GM21423 (cell line): ENCODE measurements at regions not wholly inside any gene's neighbourhood (a gene's known extent, or its start where the extent isn't known, plus 50 kb on each side); places are given as distances from the start of the nearest gene placed in this dataset.

Experiments used
- ATAC-seq: cut with Tn5 transposase; IDR thresholded peaks from one replicate; pipeline ENCODE4 v1.9.1; 2021; ENCODE audit warnings: mild to moderate bottlenecking, moderate library complexity; ENCODE audit not compliant: unreplicated experiment

DNA sequence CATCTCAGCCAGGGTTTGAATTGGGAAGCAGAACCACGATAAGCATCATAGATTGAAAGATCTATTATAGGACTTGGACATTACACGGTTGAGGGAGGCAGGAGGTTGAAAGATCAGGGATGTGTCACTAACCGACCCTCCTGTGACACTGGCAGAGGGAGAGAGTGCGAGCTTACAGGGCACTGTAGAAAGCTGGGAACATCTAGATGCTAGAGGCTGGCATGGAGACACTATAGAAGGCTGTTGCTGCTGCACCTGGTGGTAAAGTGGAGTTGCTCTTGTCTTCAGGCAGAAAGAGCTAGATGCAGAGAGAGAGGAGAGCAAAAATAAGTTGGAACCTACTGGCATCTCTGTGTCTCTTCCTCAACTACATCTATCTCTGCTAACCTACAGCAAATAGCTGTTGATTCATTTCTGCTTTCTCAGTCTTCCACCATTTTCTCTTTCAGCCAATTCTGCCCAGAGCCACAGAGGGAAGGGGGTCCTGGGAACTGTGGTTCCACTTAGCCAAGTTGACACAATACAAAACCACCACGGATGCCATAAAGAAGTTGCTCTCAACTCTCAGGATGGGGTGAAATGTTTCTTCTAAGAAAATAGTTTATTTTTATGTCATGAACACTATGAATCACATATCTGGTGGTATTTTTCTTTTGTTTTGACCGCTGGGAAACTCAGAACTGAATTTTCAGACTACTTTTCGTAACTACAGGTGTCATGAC is 155.9 kb downstream of the ZNF281 start:
- ATAC-seq, result no peak

GRCh38 chr1:200252531-200252930 is 157.3 kb downstream of the ZNF281 start:
- ATAC-seq, result no peak

- ATAC-seq, result no peak
Measured at GRCh38 chr1:200250469-200250868, 159.4 kb downstream of the ZNF281 start.

DNA sequence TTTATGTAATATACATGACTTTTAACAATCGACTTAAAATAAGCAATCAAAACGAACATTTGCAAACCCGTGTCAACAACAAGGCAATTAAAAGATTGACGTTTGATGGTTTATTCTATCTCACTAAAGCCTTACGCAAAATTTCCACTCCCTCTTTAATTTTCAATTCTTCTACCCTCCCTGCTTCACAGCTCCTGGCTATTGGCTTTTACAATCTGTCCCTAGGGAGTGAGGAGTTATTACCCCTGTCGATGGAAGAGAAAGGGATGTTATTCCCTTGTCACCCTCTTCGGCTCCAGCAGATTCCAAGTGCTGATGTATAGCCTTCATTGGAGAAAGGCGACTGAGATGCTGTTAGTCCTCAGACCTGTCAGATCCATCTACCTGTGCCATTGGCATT is 161.3 kb downstream of the ZNF281 start:
- ATAC-seq, result no peak

DNA sequence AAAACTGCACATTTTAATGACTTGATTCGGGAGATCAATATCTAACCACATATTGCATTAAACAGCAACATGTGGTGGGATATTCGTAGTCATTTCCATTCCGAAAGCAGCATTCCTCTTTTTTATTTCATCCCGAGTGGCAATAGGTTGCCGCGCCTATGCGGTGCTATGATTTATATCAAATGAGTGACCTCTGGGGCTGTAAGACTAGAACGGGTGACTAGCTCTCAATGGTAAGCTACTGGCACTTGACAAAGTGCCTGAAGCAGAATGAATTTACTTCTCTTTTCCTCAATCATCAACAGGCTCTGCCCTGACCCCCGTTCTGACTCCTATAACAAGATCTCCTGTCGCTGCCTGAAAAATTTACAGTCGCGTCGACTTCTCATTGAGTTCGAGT is 162.3 kb downstream of the ZNF281 start:
- ATAC-seq, result no peak

DNA sequence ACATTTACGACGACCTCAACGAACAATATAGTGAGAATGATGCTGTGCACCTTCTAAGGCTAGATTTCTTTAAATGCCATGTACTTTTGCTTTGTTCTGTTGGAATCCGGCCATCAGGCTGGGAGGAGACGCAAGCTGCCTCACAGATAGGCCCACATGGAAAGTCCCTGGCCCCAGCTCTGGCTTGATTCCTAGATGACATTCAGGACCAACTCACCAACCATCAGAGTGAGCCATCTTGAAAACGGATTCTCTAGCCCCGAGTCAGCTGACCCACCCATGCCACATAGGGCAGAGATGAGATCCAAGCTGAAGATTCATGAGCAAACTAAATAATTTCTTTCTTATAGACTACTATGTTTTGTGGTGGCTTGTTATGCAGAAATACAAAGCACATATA is 164.4 kb downstream of the ZNF281 start:
- ATAC-seq, result no peak

DNA sequence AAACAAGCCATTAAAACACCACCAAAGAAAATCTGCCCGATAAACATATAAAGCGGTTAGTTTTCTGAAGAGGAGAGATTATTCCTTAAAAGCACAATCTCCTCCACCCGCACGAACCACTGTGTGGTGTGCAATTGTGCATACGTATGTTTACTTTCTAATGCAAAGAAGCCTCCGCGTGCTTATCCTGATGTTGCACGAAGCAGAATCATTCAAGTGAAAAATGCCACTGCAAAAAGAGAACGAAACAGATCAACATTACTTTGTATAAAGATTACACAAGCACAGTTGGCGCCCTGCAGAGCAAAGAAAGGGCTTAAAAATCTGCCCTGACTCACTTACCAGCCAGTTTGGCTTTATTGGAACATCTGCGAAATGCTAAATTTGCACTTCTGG is 166.8 kb downstream of the ZNF281 start:
- no peak for ATAC-seq

GRCh38 chr1:200242110-200243041 is 167.5 kb downstream of the ZNF281 start:
- ATAC-seq, result no peak

GRCh38 chr1:200240656-200241055 is 169.2 kb downstream of the ZNF281 start:
- ATAC-seq, result no peak

- ATAC-seq, result no peak
Measured at GRCh38 chr1:200238311-200238710, 171.5 kb downstream of the ZNF281 start.

- no peak for ATAC-seq
Measured at GRCh38 chr1:200237066-200237465, 172.8 kb downstream of the ZNF281 start.

DNA sequence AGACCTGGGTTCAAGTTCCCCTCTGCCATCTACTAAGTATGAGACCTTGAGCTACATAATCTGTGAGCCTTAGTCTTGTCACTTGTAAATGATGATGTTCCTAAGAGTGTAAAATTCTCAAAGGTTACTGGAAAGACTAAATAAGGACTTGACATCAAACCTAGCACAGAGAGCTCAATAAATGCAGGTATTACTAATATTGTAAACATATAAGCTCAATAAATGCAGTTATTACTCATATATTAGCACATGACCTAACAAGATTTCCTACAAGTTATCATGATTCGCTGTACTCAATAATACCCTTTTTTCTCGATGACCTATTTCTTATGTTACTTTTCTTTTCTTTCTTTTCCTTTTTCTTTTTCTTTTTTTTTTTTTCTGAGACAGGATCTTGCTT is 174.9 kb downstream of the ZNF281 start:
- ATAC-seq, result no peak

- no peak for ATAC-seq
Measured at GRCh38 chr1:200233393-200233792, 176.4 kb downstream of the ZNF281 start.

DNA sequence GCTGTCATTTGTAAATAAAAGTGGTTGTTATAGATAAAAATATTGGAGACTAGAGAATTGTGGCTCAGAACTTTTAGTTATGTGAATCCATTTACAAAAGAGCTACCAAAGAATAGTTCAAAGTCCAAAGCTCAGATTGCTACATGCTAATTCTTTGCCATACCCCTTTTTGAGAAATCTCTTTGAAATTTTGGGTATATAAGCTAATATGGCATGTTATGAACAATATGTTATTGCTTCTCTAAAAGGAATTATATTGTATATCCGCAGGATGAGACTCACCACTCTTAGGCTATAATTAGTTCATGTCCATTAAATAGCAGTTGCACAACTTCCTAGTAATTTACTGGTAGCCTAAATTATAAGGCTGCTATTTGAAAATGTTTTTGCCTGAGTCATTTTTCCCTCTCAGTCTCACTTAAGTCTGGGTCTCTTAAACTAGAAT is 178.0 kb downstream of the ZNF281 start:
- no peak for ATAC-seq

GRCh38 chr1:200230671-200231070 is 179.2 kb downstream of the ZNF281 start:
- ATAC-seq, result no peak

DNA sequence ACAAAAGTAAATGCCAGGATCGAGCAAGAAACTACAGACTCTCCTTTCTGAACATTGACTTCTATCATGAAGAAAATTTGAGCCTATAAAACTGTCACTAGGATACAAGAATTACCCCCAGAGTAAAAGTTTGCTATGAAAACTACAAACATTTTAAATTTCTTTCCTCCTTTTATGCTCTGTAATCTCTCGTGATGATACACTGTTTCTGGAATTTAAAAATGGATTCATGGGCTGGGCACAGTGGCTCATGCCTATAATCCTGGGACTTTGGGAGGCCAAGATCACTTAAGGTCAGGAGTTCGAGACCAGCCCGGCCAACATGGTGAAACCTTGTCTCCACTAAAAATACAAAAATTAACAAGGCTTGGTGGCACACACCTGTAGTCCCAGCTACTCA is 181.3 kb downstream of the ZNF281 start:
- no peak for ATAC-seq

DNA sequence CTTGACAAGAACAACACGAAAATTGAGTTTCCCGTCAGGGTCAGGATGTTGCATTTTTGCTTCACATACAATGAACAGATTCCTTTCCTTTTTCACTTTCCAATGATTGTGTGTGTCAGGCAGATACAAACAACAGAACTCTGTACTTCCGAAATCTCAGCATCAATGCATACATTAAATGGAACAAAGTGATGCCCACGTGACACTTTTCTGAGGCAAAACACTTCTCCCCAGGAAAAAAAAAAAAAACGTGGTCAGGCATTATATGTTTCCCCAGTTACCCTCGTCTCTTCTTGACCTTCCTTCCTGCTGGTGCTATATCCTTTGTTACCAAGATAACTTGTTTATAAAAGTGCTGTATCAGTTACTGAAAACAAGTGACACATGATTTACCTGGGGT is 181.8 kb downstream of the ZNF281 start:
- ATAC-seq, result no peak
